ENCODE measurements at regions not wholly inside any gene's neighbourhood (a gene's known extent, or its start where the extent isn't known, plus 50 kb on each side); places are given as distances from the start of the nearest gene placed in this dataset.

- ChIA-PET RAD21 (ENCODE audit: low non-redundant PET in 1 of 2, low total read pairs in 2 of 2, uncharacterized antibody in 2 of 2, unreplicated experiment in 2 of 2) (no interaction called here), POLR2A (no interaction called here), CTCF (no interaction called here)
- intact Hi-C loops (cut with micrococcal nuclease), result no loop called here
- H2AFZ ChIP-seq (ENCODE audit: low read depth, low read length, poor library complexity, severe bottlenecking), result no peak overlapping the region
- no peaks in the 10 kb centered on the region for H3K4me1 ChIP-seq (ENCODE audit: control insufficient read depth in 1 of 2, insufficient read depth in 2 of 2, low read length in 2 of 2)
- ATAC-seq (no peak), DNase-seq (ENCODE audit: low read depth, low spot score) (no peak)
- no peak overlapping the region for H3K27ac ChIP-seq (ENCODE audit: low read depth, low read length)
- H3K27me3 ChIP-seq (ENCODE audit: insufficient read depth, low read length), result no peaks in the 10 kb centered on the region
- no peaks in the 10 kb centered on the region for H4K20me1 ChIP-seq (ENCODE audit: insufficient read depth)
- TF ChIP-seq SP1 (IDR thresholded peaks at IDR 0.05; ENCODE audit: low read depth) (no peak), EZH2 (IDR thresholded peaks at IDR 0.05) (no peak)
- TF ChIP-seq, protein P1, sequence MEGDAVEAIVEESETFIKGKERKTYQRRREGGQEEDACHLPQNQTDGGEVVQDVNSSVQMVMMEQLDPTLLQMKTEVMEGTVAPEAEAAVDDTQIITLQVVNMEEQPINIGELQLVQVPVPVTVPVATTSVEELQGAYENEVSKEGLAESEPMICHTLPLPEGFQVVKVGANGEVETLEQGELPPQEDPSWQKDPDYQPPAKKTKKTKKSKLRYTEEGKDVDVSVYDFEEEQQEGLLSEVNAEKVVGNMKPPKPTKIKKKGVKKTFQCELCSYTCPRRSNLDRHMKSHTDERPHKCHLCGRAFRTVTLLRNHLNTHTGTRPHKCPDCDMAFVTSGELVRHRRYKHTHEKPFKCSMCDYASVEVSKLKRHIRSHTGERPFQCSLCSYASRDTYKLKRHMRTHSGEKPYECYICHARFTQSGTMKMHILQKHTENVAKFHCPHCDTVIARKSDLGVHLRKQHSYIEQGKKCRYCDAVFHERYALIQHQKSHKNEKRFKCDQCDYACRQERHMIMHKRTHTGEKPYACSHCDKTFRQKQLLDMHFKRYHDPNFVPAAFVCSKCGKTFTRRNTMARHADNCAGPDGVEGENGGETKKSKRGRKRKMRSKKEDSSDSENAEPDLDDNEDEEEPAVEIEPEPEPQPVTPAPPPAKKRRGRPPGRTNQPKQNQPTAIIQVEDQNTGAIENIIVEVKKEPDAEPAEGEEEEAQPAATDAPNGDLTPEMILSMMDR (IDR thresholded peaks at IDR 0.05 in 2 of 3, conservative IDR thresholded peaks at IDR 0.05 in 1 of 3; ENCODE audit: borderline replicate concordance in 1 of 3, insufficient read depth in 1 of 3, low read depth in 2 of 3, low read length in 2 of 3), result no peak
- TF ChIP-seq, protein P2, sequence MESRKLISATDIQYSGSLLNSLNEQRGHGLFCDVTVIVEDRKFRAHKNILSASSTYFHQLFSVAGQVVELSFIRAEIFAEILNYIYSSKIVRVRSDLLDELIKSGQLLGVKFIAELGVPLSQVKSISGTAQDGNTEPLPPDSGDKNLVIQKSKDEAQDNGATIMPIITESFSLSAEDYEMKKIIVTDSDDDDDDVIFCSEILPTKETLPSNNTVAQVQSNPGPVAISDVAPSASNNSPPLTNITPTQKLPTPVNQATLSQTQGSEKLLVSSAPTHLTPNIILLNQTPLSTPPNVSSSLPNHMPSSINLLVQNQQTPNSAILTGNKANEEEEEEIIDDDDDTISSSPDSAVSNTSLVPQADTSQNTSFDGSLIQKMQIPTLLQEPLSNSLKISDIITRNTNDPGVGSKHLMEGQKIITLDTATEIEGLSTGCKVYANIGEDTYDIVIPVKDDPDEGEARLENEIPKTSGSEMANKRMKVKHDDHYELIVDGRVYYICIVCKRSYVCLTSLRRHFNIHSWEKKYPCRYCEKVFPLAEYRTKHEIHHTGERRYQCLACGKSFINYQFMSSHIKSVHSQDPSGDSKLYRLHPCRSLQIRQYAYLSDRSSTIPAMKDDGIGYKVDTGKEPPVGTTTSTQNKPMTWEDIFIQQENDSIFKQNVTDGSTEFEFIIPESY (IDR thresholded peaks at IDR 0.05; ENCODE audit: extremely low read depth, insufficient replicate concordance, low read length), result no peak
- no peaks in the 10 kb centered on the region for H3K79me2 ChIP-seq (ENCODE audit: insufficient read depth, low read length)
- H3K4me2 ChIP-seq (ENCODE audit: low read length), result no peak overlapping the region
- no TSS peak for BruUV-seq (replicated peaks)
- no peaks in the 10 kb centered on the region for H3K9me2 ChIP-seq (ENCODE audit: insufficient read depth)
- no peaks in the 10 kb centered on the region for H3K36me3 ChIP-seq (ENCODE audit: control insufficient read depth in 1 of 2, insufficient read depth in 2 of 2, low read length in 2 of 2)
- H3K4me3 ChIP-seq (replicated peaks in 1 of 2; ENCODE audit: low read depth in 1 of 2, low read length in 2 of 2), result no peak overlapping the region
- no peak overlapping the region for H3K9ac ChIP-seq (ENCODE audit: low read length)
- no peaks in the 10 kb centered on the region for H3K9me3 ChIP-seq (ENCODE audit: control insufficient read depth in 1 of 2, insufficient read depth in 1 of 2, low read depth in 1 of 2, low read length in 2 of 2)
Measured at GRCh38 chr1:223057569-223058093, 85.4 kb downstream of the TLR5 start.
